DMS53 (cell line): ENCODE measurements at regions not wholly inside any gene's neighbourhood (a gene's known extent, or its start where the extent isn't known, plus 50 kb on each side); places are given as distances from the start of the nearest gene placed in this dataset.

Experiments
- DNase-seq: peaks from one replicate; lab custom pipeline; 2025; lab: John Stamatoyannopoulos, UW

DNA sequence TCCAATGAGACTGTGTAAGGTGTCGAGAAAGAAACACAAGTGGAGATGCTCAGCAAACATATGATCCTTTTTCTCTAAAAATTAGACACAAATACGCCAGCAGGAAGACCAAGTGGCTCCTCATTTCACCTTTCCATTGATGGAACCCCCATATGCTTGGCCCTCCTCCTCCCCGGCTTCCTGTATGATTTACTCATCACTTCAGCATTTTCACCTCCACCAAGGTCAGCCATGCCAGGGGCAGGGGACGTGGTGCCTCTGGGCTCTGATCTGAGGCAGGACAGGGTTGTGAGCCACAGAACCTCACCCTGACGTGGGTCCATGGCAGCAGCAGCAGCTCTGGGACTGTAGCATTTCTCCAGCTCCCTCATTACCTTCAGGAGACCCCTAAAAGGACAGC lies 116.8 kb upstream of the PFKP start:
- DNase-seq, result no peak

DNA sequence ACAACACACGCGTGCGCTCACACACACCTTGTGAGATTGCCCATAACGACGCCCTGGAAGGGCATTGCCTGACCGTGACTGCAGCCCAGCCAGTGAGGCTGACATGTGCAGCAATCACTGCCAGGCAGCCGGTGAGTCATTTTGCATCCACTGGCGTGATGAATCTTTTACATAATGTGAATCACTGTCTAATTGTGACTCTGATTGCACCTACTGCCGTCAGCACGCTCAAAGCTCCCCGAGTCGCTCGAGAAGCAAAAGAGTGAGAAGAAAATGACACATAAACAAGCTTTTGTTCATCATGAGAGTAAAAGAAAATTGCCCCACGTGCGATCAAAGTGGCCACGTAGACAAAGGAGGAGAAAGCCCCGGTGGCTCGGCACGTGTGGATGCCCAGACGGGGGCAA lies 117.4 kb upstream of the PFKP start:
- DNase-seq, result peak; percentile 17

DNA sequence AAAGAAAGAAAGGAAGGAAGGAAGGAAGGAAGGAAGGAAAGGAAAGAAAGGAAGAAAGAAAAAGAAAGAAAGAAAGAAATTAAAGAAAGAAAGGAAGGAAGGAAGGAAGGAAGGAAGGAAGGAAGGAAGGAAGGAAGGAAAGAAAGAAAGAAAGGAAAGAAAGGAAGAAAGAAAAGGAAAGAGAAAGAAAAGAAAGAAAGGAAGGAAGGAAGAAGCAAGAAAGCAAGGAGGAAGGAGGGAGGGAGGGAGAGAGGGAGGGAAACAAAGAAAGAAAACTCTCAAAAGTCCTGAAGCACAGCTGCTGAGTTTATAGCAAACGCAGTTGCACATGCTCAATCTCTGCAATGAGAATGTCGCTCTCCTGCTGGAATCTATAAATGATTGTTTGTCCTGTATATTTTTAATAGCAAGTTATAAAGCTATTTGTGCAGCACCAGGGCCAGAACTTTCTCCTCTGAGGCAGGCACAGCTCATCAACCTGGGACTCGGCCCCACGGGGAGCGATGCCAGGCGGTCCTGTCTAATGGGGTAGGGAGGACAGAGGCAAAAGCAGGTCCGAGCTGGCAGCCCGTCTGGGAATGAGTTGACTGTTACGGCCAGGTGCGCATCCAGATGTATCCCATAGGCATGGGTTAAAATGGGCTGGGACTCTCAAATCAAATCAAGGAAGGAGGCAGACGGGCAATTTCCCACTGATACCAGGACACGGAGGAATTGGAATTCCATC lies 118.0 kb upstream of the PFKP start:
- DNase-seq, result no peak

DNA sequence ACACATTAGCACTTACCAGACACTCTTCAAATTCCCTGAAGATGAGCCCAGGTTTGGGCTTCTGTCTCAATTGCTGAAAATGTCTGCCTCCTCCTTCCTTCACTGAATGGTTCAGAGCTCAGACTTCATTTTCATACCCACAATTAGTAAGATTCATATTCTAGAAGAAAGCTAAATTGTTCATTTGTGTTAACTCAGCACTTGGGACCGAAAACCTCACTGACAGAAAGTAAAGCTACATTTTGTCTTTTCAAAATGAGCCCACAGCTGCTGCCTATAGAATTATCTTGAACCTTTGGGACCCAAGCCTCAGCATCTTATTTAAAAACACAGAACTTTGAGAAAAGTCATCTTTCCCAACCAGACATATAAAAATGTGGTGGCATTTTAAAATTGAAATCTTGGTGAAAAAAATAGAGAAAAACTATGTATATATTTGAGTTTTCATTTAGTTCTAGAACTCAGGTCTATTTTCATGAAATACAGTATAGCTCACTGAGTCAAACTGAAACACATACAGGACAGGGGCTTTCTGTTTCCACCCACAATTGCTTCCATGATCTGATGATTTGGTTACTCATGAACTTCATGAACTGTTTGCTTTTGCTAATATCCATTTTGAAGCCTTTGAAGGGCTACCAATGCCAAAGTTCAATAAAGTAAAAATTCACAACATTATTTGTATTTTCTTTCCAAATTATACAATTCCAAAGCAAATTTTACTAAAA lies 119.1 kb upstream of the PFKP start:
- no peak for DNase-seq

DNA sequence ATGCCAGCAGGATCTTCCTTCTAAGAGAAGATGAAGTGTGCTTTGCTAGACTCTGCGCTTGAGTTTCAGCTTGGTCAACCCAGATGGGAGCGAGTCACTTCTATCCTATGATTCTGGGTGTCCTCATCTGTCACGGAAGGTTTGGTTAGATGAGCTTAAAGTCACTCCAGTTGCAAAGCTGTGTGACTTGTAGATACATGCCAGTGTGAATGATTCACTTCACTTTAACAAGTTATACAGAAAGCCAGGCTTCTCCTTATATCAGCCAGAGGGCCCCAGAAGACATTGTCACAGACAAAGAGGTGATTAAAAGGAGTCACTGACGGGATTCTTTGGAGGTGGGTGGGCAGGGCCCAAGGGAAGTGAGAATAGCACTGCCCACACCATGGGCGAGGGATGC lies 122.6 kb upstream of the PFKP start:
- DNase-seq, result no peak

DNA sequence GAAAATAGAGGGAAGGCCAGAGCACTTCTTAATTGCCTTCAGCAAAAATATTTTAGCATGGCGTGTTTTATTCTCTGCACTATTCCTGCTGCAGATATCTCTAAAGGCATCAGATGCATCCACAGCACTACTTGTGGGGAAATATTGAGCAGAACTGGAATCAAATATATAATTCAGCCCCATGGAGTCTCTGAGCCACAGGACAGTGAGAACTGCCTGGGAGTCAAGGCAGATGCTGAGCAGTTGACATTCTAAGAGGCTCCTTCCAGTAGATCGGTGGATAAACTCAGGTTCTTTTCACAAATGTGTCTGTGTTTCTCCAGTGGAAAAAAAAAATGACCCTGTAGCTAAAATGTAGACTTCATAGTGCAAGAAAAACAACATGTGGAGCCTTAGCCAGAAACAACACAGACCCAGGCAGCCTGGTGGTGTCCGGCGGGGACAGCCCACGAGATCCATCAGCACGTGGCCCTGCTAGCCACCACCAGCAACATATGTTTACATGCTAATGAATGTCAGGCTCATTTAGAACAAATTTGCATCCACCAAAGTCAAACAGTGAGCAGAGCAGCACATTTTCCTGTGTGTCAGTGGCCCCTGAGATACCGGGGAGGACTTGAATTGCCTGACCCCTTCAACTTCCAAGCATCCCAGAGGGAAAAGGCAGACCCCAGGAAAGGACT lies 123.3 kb upstream of the PFKP start:
- DNase-seq, result no peak

DNA sequence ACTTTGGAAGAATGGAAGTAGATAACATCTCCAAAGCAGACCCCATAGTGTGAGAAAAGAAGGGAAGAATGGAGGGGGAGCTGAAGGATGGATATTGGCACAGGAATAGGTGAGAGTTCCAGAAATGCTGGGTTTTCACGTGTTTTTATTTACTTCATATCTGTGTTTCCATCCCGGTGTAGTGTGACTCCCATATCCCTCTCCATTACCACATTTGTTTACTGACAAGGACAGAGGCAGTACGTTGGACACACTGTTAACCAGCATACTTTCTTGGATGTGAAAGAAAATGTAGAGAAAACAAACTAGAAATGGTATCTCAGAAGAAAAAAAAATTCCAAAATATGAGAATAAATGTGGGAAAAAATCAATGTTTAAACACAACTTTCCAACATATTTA lies 124.4 kb upstream of the PFKP start:
- DNase-seq, result no peak

DNA sequence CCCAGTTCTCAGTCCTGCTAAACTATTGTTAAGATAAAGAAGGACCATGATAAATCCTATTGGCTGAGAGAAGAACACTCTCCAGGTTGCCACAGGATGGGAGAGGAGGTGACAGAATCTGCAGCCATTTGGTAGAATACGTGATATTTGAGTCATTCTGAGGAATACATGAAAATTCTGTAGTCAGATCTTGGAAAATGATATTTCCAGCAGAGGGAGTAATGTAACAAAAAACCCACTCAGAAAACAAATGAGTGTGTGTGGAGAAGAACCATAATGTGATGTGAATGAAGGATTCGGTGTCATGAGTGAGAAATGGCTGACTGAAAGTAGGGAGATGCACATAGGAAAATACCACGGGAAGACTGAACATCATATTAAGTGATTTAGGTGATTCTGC lies 128.5 kb upstream of the PFKP start:
- no peak for DNase-seq

DNA sequence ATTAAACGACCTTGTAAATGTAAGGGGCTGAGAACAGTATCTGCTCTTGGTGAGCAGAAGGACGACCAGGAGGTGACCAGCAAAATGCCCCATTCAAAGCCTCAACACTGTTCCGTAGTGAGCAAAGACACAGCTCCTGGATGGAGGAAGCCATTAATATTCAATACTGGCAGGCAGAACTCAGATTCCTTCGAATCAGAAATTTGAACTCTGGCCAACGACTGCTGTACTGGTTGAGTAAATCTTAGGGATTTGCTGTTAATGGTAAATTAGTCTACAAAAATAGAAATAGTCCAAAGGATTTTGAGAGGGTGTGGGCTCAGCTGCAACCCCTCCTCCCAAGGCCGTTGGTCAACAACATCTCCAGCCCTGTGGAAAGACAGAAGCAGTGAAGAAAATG lies 130.5 kb upstream of the PFKP start:
- DNase-seq, result no peak

DNA sequence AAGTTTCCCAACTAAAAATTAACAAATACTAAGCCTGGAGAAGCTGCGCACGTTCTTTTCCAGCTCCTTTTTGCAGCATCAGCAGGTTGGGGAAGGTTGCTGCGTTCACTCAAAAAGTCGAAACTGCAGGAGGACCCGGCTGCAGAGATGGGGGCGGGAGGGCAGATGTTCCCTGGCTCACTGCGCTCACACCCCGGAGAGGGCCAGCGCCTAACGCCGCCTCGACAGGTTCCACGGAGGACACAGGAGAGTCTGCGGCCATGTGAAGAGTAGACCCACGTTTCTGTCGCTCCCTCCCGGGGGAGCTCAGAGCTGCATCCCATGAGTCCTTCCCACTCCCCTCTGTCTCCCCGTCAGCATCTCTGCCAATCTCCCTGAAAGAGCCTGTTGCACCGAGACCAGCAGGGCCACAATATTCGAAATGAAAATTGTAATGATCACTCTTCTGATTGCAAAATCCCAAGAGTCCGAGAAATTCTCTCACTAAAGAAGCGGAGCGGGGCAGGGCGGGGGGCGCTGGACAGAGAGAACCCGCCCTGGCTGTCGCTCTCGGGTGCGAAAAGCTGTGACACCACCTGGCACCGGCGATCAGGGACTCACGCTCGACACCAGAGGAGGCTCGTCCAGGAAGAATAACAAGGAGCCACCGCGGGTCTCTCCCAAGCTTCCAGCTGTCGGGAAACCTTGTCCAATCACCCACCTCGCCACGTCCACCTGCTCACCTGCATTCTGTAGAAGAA lies 131.5 kb upstream of the PFKP start:
- DNase-seq, result no peak

DNA sequence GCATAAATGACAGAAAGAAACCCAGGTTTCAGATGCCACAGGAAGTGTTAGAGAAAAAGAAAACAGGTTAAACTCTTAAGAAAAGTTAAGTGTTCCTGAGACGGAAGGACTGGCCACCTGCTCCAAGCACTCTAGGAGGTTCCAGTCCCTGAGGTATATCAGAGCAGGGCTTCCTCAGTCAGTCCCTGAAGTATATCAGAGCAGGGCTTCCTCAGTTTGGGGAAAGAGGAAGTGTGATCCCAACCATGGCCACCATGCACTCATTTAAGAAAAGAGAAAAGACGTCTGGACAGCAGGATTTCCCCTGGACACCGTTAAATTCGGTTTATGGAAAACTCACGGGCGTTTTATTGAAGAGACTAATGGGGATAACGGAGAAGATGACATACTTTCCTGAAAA lies 133.4 kb upstream of the PFKP start:
- no peak for DNase-seq

DNA sequence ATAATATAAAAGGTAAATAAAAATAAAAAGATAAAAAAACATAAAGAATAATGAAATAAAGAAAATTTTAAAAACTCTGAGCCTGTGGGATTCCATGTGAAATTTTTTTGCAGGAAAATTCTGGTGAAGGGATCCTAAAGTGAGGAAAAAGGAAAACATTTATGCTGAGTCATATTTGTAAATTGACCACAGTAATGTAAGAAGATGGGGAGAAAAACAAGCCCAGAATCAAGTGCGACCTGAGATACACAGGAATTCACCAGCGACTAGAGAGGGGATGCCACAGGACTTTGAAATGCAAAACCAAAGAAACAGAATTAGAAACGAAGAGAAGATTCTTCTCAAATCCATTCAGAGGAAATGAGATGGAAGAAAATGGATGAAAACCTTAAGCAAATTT lies 133.8 kb upstream of the PFKP start:
- no peak for DNase-seq

DNA sequence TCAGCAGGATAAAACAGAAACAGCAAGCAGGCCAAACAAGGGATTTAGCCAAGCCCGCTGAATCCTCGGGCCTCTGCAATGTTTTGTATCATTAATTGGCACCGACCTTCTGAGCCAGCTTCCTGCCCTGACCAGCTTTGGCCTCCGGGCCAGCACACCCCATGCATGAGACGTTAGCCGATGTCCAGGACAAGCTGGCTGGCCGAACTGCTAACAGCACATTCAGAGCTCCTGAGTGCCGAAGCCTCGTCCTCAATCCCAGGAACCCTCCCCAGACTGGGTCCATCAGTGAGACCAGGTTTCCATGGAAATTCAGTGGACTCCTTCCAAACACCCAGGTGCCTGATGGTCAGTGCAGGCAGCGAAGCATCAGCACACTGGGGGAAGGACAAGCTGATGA lies 134.3 kb upstream of the PFKP start:
- DNase-seq, result no peak

DNA sequence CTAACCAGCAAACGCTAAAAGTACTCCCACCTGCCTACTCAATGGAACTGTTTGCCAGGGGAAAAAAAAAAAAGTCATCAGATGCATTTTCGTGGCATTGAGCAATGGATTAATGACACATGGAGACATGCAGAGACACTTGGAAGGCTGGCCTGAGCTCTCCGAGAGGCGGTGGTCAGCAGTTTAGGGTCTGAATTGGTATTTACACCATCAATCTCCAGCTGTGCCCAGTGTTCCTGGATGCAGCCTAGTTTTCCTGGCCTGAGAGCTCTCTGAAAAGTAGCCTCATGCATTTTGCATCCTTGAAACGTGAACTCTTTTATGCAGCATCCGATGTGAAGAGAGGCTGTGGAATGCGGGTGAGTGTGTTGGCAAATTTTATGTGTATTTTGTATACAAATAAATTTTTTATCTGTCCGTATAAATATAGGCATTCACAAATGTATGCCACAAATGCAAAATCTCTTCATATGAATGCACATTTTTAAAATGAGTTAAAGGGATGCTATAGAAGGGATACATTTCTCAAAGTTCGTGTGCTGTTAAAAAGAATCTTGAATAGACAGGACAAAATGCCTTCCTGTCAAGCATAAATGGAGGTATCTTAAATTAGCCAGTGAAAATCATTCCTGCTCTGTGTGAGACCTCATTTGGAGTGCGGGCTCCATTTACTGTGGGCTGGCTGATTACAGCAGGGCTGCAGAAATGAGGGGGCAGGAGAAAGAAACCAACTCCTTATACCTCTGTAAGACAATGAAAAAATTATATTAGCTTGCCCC lies 137.7 kb upstream of the PFKP start:
- no peak for DNase-seq

DNA sequence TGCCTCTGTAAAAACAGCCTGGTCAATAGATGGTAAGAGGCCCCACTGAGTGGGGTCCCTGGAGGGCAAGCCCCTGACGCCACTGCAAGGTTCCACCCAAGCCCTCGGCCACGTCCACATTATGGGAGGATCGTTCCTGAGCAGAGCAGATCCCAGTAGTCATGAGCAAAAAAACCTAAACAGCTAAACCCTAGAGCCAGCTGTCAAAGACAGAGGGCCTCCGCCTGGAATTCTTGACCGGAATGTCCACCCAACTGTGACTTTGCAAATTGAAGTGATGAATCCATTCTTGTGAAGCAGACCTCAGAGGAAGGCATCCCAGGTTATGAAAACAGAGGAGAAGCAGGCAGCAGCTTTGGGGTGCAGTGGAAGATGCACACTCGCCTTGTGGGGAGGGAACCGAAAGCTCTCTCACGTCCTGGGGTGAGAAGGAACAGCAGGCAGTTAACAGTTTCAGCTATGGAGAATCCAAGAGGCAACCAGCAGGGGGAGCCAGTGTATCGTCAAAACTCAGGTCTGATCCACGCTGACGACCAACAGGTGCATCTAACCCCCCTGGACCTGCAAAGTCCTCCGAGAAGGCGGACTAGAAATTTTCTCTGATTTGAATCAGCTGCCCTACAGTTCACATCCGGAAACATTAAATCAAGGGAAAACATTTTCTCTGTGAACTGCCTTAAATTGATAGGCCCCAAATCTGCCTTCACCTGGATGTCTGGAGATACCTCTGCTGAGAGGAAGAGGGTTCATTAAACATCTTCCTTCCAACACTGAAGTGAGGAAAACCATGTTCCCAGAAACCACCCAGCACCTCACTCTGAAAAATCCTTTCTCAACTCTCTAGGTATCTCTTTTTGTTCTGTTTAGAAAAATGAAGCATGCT lies 139.1 kb upstream of the PFKP start:
- peak; percentile 76 for DNase-seq

DNA sequence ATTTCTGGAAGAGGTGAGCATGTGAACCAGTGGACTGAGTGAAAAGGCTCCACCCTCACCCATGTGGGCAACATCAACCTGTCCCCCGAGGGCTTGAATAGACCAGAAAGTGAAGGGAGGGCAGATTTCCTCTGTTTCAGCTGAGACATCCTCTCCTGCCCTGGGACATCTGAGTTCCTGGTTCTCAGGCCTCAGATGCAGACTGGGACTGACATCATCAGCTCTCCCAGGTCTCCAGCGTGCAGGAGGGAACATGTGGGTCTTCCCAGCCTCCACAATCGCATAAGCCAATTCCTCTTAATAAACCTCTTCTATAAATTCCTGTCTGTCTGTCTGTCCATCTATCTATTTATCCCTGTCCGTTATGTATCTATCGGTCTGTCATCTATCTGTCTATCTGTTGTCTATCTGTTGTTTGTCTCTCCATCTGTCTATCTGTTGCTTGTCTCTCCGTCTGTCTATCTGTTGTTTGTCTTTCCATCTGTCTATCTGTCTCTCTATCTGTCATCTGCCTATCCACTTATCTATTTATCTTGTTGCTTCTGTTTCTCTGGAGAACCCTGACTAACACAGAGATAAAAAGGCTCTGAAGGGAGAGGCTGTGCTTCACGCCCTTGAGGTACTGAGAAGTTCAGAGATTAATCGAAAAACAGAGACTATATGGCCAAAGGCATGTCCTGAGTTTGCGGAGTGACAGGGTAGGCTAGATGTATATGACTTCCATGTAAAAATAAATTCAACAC lies 140.3 kb upstream of the PFKP start:
- DNase-seq, result no peak

DNA sequence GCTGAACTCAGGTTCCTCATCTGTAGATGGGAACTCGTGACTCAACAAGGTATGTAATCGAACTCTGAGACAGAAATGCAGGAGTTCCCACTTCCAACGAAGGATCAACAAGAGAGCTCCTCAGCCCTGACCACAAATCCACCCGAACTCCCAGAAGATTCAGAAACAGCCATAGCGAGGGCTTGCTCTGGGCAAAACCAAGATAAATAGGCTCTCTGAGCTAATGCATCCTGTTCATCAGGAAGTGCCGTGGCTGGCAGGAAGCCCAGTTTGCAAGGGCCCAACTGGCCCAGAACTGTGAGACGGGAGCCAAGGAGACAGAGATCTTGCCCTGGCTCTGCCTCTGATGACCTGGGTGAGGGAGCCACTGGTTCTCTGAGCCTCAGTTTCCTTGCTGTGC lies 141.7 kb upstream of the PFKP start:
- no peak for DNase-seq

DNA sequence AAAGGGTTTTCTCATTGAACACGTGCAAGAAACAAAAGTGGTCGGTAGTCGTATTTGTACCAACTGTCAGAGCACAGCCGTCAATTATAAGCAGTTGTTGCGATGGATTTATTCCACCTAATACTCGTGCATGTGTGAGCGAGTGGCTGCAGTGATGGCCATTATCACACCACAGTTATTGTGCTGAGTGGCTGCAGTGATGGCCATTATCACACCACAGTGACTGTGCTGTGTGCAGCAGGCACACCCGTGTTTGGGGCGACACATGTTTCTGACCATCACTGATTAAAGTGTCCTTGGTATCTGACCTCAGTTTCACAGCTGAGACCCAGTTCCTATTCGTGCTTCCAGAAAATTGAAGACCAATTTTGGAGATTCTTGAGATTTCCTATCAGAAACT lies 142.9 kb upstream of the PFKP start:
- no peak for DNase-seq

DNA sequence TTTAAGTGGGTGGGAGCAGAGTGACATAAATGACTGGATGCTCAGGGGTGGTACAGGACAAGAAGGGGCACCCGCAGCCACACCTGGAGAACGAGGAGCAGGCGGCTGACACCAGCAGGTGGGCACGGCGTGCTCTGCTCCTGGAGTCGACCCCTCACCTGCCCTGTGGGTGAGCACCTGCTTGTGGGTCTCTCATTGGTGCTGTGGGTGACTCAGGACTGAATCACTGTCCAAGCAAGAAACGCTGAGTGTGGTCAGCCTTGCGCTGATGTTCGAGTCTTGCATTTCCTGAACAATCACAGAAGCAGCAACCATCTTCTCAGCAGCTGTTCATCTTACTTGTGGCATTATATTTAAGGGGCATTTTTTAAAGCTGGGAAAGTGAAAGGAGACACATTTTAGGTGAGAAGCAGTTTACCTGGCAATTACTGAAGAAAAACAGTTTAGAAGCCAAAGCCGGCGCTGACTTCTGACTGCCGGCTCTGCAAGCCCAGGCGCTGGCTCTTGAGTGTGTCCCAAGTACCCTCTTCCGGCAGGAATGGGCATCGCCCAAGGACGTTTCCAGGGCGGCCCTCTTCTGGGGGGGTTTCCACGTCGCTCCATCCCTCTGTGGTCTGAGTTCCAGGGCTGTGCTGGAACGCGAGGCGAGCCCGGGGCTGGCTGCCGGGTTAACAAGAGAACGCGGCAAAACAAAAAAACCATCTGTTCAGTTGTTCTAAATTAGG lies 145.2 kb upstream of the PFKP start:
- no peak for DNase-seq
